Osteocyte (in vitro differentiated cells): ENCODE measurements at regions not wholly inside any gene's neighbourhood (a gene's known extent, or its start where the extent isn't known, plus 50 kb on each side); places are given as distances from the start of the nearest gene placed in this dataset.

Source experiments
- DNase-seq: peaks from one replicate; pipeline ENCODE4 v3.0.0; 2021; ENCODE audit warnings: mixed read lengths; ENCODE audit not compliant: unreplicated experiment; ENCODE audit errors: extremely low spot score
- H3K27ac Mint-ChIP-seq: one replicate; pipeline ENCODE4 v1.8.0; 2021; ENCODE audit warnings: mild to moderate bottlenecking, mixed read lengths; ENCODE audit not compliant: unreplicated experiment
- H3K27me3 Mint-ChIP-seq: one replicate; pipeline ENCODE4 v1.8.0; 2021; ENCODE audit warnings: mixed read lengths; ENCODE audit not compliant: unreplicated experiment
- H3K36me3 Mint-ChIP-seq: one replicate; pipeline ENCODE4 v1.8.0; 2021; ENCODE audit warnings: mixed read lengths; ENCODE audit not compliant: unreplicated experiment
- H3K4me1 Mint-ChIP-seq: one replicate; pipeline ENCODE4 v1.8.0; 2021; ENCODE audit warnings: mixed read lengths; ENCODE audit not compliant: unreplicated experiment
- H3K4me3 Mint-ChIP-seq: one replicate; pipeline ENCODE4 v1.8.0; 2021; ENCODE audit warnings: mild to moderate bottlenecking, moderate library complexity, mixed read lengths; ENCODE audit not compliant: unreplicated experiment
- H3K9me3 Mint-ChIP-seq: one replicate; pipeline ENCODE4 v1.8.0; 2021; ENCODE audit warnings: mixed read lengths; ENCODE audit not compliant: unreplicated experiment
- TF ChIP-seq, protein P1 (sequence below): fragments of 200-600 bp; sonication (generic); IDR thresholded peaks from 2 replicates; pipeline ENCODE4 v1.5.0; 2021; ENCODE audit warnings: antibody characterized with exemption, mild to moderate bottlenecking, moderate library complexity

DNA sequence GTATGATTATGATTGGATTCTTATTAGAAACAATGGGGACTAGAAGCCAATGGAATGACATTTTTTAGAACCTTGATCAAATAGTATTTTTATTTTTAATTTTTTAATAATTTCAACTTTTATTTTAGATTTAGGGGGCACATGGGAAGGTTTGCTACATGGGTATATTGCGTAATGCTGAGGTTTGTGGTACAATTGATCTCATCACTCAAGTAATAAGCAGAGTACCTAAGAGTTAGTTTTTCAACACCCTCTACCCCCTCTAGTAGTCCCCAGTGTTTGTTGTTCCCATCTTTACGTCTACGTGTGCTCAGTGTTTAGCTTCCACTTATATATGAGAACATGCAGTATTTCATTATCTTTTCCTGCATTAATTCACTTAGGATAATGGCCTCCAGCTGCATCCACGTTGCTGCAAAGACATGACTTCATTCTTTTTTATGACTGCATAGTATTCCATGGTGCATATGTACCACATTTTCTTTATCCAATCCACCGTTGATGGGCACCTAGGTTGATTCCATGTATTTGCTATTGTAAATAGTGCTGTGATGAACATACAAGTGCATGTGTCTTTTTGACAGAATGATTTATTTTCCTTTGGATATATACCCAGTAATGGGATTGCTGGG is 281.1 kb upstream of the MAN1A1 start:
- Mint-ChIP-seq H3K4me3 (no peak overlapping the region), H3K4me1 (no peaks in the 10 kb centered on the region), H3K36me3 (no peaks in the 10 kb centered on the region), H3K9me3 (peaks cover 9% of the 10 kb centered on the region), H3K27me3 (peaks cover 8% of the 10 kb centered on the region), H3K27ac (no peak overlapping the region)
- DNase-seq = no peak
- TF ChIP-seq, protein P1, sequence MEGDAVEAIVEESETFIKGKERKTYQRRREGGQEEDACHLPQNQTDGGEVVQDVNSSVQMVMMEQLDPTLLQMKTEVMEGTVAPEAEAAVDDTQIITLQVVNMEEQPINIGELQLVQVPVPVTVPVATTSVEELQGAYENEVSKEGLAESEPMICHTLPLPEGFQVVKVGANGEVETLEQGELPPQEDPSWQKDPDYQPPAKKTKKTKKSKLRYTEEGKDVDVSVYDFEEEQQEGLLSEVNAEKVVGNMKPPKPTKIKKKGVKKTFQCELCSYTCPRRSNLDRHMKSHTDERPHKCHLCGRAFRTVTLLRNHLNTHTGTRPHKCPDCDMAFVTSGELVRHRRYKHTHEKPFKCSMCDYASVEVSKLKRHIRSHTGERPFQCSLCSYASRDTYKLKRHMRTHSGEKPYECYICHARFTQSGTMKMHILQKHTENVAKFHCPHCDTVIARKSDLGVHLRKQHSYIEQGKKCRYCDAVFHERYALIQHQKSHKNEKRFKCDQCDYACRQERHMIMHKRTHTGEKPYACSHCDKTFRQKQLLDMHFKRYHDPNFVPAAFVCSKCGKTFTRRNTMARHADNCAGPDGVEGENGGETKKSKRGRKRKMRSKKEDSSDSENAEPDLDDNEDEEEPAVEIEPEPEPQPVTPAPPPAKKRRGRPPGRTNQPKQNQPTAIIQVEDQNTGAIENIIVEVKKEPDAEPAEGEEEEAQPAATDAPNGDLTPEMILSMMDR = no peak

DNA sequence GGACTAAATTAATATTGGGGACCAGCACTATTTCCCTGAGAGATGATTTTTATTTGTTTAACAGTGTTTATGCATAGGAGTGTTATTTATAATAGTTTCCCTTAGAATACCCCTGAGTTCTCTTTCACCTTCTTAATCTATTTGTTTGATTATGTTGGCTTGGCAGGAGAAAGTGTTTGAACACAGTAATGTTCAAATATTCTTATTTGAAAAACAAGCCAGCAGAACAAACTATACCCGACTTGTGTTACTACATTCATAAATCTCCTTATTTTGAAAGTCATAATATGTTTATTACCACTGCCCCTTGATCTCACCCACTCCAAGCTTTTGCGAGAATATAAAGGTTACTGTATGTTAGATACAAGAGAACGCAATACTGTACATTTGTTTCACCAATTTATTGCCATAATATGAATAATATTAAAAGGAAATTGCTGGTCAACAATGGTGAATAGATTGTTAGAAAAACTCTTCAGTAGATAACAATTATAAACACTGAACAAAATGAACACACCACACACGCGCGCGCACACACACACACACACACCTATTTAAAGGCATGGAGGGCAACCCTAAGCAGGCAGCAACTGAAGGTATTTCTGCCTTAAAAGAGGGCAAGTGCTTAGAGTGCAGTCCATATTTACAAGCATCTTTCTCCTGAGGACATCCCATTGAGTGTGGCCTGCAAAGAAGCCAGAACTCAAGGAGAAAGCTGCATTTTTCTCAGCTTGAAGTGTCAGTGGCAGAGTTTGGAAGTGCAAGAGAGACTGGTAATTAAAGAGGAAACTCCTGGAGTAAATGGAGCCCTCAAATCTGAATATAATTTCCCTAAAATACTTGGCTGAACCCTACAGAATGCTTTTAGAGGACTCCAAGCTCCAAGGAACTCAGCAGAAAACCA is 279.4 kb upstream of the MAN1A1 start:
- peaks cover 5% of the 10 kb centered on the region for H3K9me3 Mint-ChIP-seq
- no peaks in the 10 kb centered on the region for H3K4me1 Mint-ChIP-seq
- H3K36me3 Mint-ChIP-seq = no peaks in the 10 kb centered on the region
- peaks cover 8% of the 10 kb centered on the region for H3K27me3 Mint-ChIP-seq
- no peak for DNase-seq
- no peak overlapping the region for H3K4me3 Mint-ChIP-seq
- TF ChIP-seq, protein P1 = no peak
- H3K27ac Mint-ChIP-seq = no peak overlapping the region

DNA sequence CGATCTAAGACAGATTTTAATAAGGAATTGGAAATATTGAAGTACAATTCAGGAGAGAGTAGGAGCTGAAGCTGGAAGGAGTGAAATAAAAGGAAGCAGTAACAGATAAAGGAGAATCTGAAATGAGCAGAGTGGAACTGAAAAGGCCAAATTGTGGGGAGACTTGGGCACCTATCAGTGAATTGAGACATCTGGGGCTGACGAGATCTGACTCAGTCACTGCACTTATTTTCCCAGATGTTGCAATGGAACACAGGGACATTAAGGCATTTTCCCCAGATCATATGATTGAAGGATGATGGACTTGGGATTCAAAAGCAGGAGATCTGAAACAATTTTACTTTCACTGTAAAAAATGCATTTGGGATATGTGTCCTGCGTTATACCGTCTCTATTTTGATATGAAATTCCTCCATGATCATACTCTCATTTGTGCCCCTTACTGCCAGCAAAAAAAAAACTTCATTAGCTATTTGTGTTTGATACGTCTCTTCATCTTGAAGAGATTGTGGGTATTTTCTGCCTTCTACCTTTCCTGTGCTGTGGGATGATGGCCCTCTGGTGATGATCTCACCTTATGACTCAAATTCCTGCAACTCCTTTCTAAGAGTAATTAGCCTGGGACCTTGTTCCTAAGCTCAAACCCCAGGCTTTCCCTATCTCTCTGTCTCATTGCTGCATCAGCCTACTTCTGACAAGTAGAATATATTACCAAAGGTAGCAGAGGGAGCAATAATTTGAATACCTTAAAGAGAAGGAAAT is 278.5 kb upstream of the MAN1A1 start:
- H3K4me1 Mint-ChIP-seq = no peaks in the 10 kb centered on the region
- TF ChIP-seq, protein P1 = no peak
- no peak overlapping the region for H3K27ac Mint-ChIP-seq
- no peak overlapping the region for H3K4me3 Mint-ChIP-seq
- peaks cover 5% of the 10 kb centered on the region for H3K9me3 Mint-ChIP-seq
- peaks cover 8% of the 10 kb centered on the region for H3K27me3 Mint-ChIP-seq
- DNase-seq = no peak
- H3K36me3 Mint-ChIP-seq = no peaks in the 10 kb centered on the region

DNA sequence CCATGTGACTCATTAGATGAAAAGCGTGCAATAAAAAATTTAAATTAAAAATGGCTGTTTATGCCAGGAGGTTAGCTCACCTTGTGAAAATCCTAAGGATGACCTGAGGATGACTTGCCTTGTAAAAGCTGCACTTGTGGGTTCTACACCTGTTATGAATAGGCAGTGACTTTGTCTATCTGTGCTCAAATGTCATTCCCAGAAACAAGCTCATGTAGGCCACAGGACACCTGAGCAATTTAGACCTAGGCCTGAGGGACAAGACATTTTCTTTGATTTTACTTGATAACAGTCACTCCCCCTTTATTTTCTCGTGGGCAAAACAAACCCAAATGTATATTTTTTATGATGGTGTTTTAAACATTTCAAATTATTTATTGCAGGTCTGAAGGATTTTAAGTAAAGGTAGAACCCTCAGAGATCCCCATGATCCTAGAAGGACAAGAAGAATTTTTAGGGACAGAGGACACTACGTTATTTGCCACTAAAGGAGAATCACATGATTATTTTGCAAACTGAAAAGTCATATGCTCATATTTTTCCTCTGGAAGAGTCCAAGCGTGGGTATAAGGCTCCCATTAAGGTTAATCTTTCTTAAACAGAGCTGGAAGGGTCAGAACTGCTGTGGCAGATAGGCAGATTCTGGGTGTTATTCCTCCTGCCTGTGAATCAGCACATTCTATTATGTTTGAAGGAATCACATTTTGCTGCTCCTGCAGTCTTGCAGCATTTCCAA is 277.5 kb upstream of the MAN1A1 start:
- Mint-ChIP-seq H3K4me3 (no peak overlapping the region), H3K27ac (no peak overlapping the region), H3K27me3 (peaks cover 7% of the 10 kb centered on the region), H3K36me3 (no peaks in the 10 kb centered on the region), H3K4me1 (no peaks in the 10 kb centered on the region), H3K9me3 (peaks cover 5% of the 10 kb centered on the region)
- TF ChIP-seq, protein P1 = no peak
- DNase-seq = no peak
